ENCODE measurements at regions not wholly inside any gene's neighbourhood (a gene's known extent, or its start where the extent isn't known, plus 50 kb on each side); places are given as distances from the start of the nearest gene placed in this dataset.

GRCh38 chr3:83628471-83628870, 1330.3 kb upstream of the CADM2 start:
- DNase-seq (ENCODE audit: low spot score): no peak
- Histone ChIP-seq H3K9me3 (no peaks in the 10 kb centered on the region), H3K36me3 (no peaks in the 10 kb centered on the region), H3K27ac (no peak overlapping the region), H3K4me1 (no peaks in the 10 kb centered on the region), H3K4me3 (no peak overlapping the region), H3K27me3 (no peaks in the 10 kb centered on the region)
- TF ChIP-seq CTCF (IDR thresholded peaks at IDR 0.05): no peak

- no peaks in the 10 kb centered on the region for H3K27me3 ChIP-seq
- H3K9me3 ChIP-seq: no peaks in the 10 kb centered on the region
- H3K36me3 ChIP-seq: no peaks in the 10 kb centered on the region
These were observed 1326.3 kb upstream of the CADM2 start for GRCh38 chr3:83632526-83632925.

GRCh38 chr3:83633758-83634157, 1325.0 kb upstream of the CADM2 start:
- Histone ChIP-seq H3K9me3 (no peaks in the 10 kb centered on the region), H3K36me3 (no peaks in the 10 kb centered on the region), H3K27ac (no peak overlapping the region), H3K27me3 (no peaks in the 10 kb centered on the region), H3K4me3 (no peak overlapping the region), H3K4me1 (no peaks in the 10 kb centered on the region)
- no peak for TF ChIP-seq CTCF (IDR thresholded peaks at IDR 0.05)
- no peak for DNase-seq (ENCODE audit: low spot score)

More at GRCh38 chr3:83632526-83632925, 1326.3 kb upstream of the CADM2 start:
- TF ChIP-seq CTCF (IDR thresholded peaks at IDR 0.05): no peak
- no peak overlapping the region for H3K4me3 ChIP-seq
- H3K27ac ChIP-seq: no peak overlapping the region
- H3K4me1 ChIP-seq: no peaks in the 10 kb centered on the region
- DNase-seq (ENCODE audit: low spot score): no peak

- Histone ChIP-seq H3K4me3 (no peak overlapping the region), H3K4me1 (no peaks in the 10 kb centered on the region), H3K27me3 (no peaks in the 10 kb centered on the region), H3K27ac (no peak overlapping the region), H3K36me3 (no peaks in the 10 kb centered on the region), H3K9me3 (peaks cover 0 to 11% of the 10 kb centered on the region in 2 donors)
- no peak for DNase-seq (ENCODE audit: low spot score)
- no peak for TF ChIP-seq CTCF (IDR thresholded peaks at IDR 0.05)
These were observed 1309.1 kb upstream of the CADM2 start for GRCh38 chr3:83649692-83650091.

- DNase-seq (ENCODE audit: low spot score): no peak
- H3K4me3 ChIP-seq: no peak overlapping the region
- H3K27me3 ChIP-seq: no peaks in the 10 kb centered on the region
- no peak for TF ChIP-seq CTCF (IDR thresholded peaks at IDR 0.05)
- no peaks in the 10 kb centered on the region for H3K9me3 ChIP-seq
- H3K4me1 ChIP-seq: no peaks in the 10 kb centered on the region
- no peaks in the 10 kb centered on the region for H3K36me3 ChIP-seq
- no peak overlapping the region for H3K27ac ChIP-seq
These were observed 1303.7 kb upstream of the CADM2 start for GRCh38 chr3:83655083-83655482.

- Histone ChIP-seq H3K27me3 (no peaks in the 10 kb centered on the region), H3K36me3 (no peaks in the 10 kb centered on the region), H3K27ac (no peak overlapping the region), H3K4me3 (no peak overlapping the region), H3K4me1 (no peaks in the 10 kb centered on the region), H3K9me3 (no peaks in the 10 kb centered on the region)
- no peak for TF ChIP-seq CTCF (IDR thresholded peaks at IDR 0.05)
- DNase-seq (ENCODE audit: low spot score): no peak
These were observed 1296.3 kb upstream of the CADM2 start for GRCh38 chr3:83662381-83662960.
